Lung (tissue), 11 donors: ENCODE measurements at regions not wholly inside any gene's neighbourhood (a gene's known extent, or its start where the extent isn't known, plus 50 kb on each side); places are given as distances from the start of the nearest gene placed in this dataset.

Experiments
- ATAC-seq: fragments of 200-7000 bp; cut with Tn5 transposase; one replicate; pipeline ENCODE4 v1.9.1; 2020; ENCODE audit warnings: moderate number of reproducible peaks; ENCODE audit not compliant: insufficient read depth, low FRiP score
- DNase-seq, 3 donors: peaks; one replicate each; pipeline ENCODE4 v3.0.0-alpha.2; 2013 to 2017
- H3K27ac ChIP-seq, 2 donors: one replicate each; pipeline ENCODE4 v1.5.1; 2013; ENCODE audit warnings: mild to moderate bottlenecking in 2 of 2, moderate library complexity in 2 of 2, control low read depth in 1 of 2, inconsistent platforms in 1 of 2, low read depth in 1 of 2, low read length in 1 of 2
- H3K27me3 ChIP-seq, 3 donors: one replicate each; pipeline ENCODE4 v1.5.1; 2013; ENCODE audit warnings: low read length in 2 of 3; ENCODE audit not compliant: control insufficient read depth in 3 of 3, insufficient read depth in 3 of 3
- H3K36me3 ChIP-seq, 4 donors: one replicate each; pipeline ENCODE4 v1.5.1; 2013; ENCODE audit warnings: low read length in 4 of 4, mild to moderate bottlenecking in 1 of 4, moderate library complexity in 1 of 4; ENCODE audit not compliant: control insufficient read depth in 4 of 4, insufficient read depth in 4 of 4
- H3K4me1 ChIP-seq, 5 donors: one replicate each; pipeline ENCODE4 v1.5.1; 2013; ENCODE audit warnings: low read length in 5 of 5, mild to moderate bottlenecking in 2 of 5, moderate library complexity in 1 of 5; ENCODE audit not compliant: control insufficient read depth in 5 of 5, insufficient read depth in 5 of 5
- H3K4me3 ChIP-seq: one replicate; pipeline ENCODE4 v1.5.1; 2013; ENCODE audit warnings: mild to moderate bottlenecking, control low read depth, moderate library complexity
- H3K9ac ChIP-seq, 2 donors: one replicate each; pipeline ENCODE4 v1.5.1; 2013; ENCODE audit warnings: low read length in 2 of 2, control low read depth in 1 of 2; ENCODE audit not compliant: insufficient read depth in 1 of 2
- H3K9me3 ChIP-seq, 4 donors: one replicate each; pipeline ENCODE4 v1.5.1; 2013; ENCODE audit warnings: low read length in 3 of 4, mild to moderate bottlenecking in 1 of 4, moderate library complexity in 1 of 4; ENCODE audit not compliant: control insufficient read depth in 4 of 4, insufficient read depth in 3 of 4
- CTCF ChIP-seq: IDR thresholded peaks from 2 replicates; pipeline ENCODE4 v1.5.1; 2012; ENCODE audit warnings: mild to moderate bottlenecking; ENCODE audit errors: control extremely low read depth, extremely low read depth
- WGBS, 2 donors: extraction: QIAGEN DNeasy Blood & Tissue Kit; methylation state at CpG; one replicate each; pipeline ENCODE4 v1.1.7; 2013; 5-methylcytosine and 5-hydroxymethylcytosine counted together
- donor health status: control.
- donor health status: control.
- donor health status: Bipolar disorder and iron deficiency.
- donor health status: healthy.
- donor health status: DM: yes; HTN: yes; CAD: no.

GRCh38 chr19:30792561-30793505, 420.6 kb downstream of the ZNF536 start:
- Histone ChIP-seq H3K36me3 (no peaks in the 10 kb centered on the region), H3K4me3 (no peak overlapping the region), H3K27me3 (no peaks in the 10 kb centered on the region), H3K9me3 (no peaks in the 10 kb centered on the region), H3K4me1 (peaks cover 0 to 12% (median 0%) of the 10 kb centered on the region in 5 donors), H3K27ac (no peak overlapping the region), H3K9ac (no peak overlapping the region)
- DNase-seq (no peak), ATAC-seq (no peak)
- WGBS, 2 donors, result 86 to 89% methylated on average over 6 of the region's 6 CpGs
- no peak for TF ChIP-seq CTCF

- DNase-seq, result no peak
- ATAC-seq, result no peak
- Histone ChIP-seq H3K4me3 (no peak overlapping the region), H3K9ac (no peak overlapping the region), H3K27me3 (no peaks in the 10 kb centered on the region), H3K27ac (no peak overlapping the region), H3K9me3 (no peaks in the 10 kb centered on the region), H3K4me1 (peaks cover 0 to 12% (median 0%) of the 10 kb centered on the region in 5 donors), H3K36me3 (no peaks in the 10 kb centered on the region)
- 62 to 82% methylated on average over 13 of the region's 13 CpGs for WGBS, 2 donors
- TF ChIP-seq CTCF, result no peak
These were observed 418.9 kb downstream of the ZNF536 start for GRCh38 chr19:30791088-30791487.

GRCh38 chr19:30790056-30790680, 418.0 kb downstream of the ZNF536 start:
- WGBS, 2 donors, result 62 to 81% methylated on average over 3 of the region's 3 CpGs
- no peak for TF ChIP-seq CTCF
- ATAC-seq, result no peak
- DNase-seq, result no peak
- Histone ChIP-seq H3K9me3 (no peaks in the 10 kb centered on the region), H3K36me3 (no peaks in the 10 kb centered on the region), H3K9ac (no peak overlapping the region), H3K27me3 (no peaks in the 10 kb centered on the region), H3K27ac (no peak overlapping the region), H3K4me3 (no peak overlapping the region), H3K4me1 (peaks cover 0 to 12% (median 0%) of the 10 kb centered on the region in 5 donors)
